ENCODE measurements at regions not wholly inside any gene's neighbourhood (a gene's known extent, or its start where the extent isn't known, plus 50 kb on each side); places are given as distances from the start of the nearest gene placed in this dataset.

DNA sequence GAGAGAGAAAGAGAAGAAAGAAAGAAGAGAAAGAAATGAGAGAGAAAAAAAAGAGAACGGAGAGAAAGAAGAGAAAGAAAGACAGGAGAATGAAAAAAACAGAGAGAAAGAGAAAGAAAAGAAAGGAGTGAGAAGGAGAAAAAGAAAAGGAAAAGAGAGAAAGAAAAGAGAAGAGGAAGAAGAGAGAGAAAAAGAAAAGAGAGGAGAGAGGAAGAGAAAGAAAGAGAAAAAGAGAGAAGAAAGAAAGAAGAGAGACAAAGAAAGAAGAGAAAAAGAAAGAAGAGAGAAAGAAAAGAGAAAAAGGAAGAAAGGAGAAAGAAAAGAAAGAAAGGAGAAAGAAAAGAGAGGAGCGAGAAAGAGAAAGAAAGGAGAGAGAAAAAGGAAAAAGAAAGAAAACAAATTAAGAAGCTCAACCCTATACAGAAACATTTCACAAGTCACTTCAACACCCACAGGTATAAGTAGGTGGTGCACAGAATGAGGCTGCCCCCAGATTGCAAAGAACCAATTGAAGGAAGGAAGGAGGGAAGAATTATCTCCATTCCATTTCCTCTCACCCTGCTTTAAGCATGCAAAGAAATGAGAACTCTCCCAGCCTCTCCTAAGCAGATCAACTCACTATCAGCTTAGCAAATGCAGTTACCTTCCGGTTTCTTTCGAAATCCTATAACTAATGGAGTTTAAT is 98.8 kb upstream of the CACNA1A start:
- H3K27me3 ChIP-seq, result no peaks in the 10 kb centered on the region
- no peak overlapping the region for H3K27ac ChIP-seq
- intact Hi-C loops (cut with DNase I; ENCODE audit: low total_unique reads), result no loop called here
- TF ChIP-seq, protein P1, sequence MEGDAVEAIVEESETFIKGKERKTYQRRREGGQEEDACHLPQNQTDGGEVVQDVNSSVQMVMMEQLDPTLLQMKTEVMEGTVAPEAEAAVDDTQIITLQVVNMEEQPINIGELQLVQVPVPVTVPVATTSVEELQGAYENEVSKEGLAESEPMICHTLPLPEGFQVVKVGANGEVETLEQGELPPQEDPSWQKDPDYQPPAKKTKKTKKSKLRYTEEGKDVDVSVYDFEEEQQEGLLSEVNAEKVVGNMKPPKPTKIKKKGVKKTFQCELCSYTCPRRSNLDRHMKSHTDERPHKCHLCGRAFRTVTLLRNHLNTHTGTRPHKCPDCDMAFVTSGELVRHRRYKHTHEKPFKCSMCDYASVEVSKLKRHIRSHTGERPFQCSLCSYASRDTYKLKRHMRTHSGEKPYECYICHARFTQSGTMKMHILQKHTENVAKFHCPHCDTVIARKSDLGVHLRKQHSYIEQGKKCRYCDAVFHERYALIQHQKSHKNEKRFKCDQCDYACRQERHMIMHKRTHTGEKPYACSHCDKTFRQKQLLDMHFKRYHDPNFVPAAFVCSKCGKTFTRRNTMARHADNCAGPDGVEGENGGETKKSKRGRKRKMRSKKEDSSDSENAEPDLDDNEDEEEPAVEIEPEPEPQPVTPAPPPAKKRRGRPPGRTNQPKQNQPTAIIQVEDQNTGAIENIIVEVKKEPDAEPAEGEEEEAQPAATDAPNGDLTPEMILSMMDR (IDR thresholded peaks at IDR 0.05), result no peak
- no peak for TF ChIP-seq POLR2A (IDR thresholded peaks at IDR 0.05)
- no peak for TF ChIP-seq POLR2AphosphoS5 (IDR thresholded peaks at IDR 0.05)
- no peak overlapping the region for H3K4me3 ChIP-seq
- H3K9me3 ChIP-seq, result no peaks in the 10 kb centered on the region
- H3K4me1 ChIP-seq, result no peaks in the 10 kb centered on the region
- DNase-seq (ENCODE audit: low spot score in 2 of 2), result no peak
- no peaks in the 10 kb centered on the region for H3K36me3 ChIP-seq

DNA sequence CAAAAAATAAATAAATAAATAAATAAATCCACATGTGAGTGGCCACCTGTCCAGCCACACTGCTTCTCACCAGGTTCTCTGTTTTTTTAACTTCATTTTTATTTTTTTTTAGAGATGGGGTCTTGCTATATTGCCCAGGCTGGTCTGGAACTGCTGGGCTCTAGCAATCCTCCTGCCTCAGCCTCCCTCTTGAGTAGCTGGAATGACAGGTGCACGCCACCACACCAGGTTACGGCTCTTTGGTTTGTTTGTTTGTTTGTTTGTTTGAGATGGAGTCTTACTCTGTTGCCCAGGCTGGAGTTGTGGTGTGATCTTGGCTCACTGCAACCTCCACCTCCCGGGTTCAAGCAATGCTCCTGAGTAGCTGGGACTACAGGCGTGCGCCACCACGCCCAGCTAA is 94.5 kb upstream of the CACNA1A start:
- DNase-seq (ENCODE audit: low spot score in 2 of 2), result no peak
- H3K27me3 ChIP-seq, result no peaks in the 10 kb centered on the region
- intact Hi-C loops (cut with DNase I; ENCODE audit: low total_unique reads), result no loop called here
- H3K27ac ChIP-seq, result no peak overlapping the region
- H3K4me3 ChIP-seq, result no peak overlapping the region
- no peaks in the 10 kb centered on the region for H3K36me3 ChIP-seq
- H3K4me1 ChIP-seq, result no peaks in the 10 kb centered on the region
- TF ChIP-seq, protein P1 (IDR thresholded peaks at IDR 0.05), result no peak
- TF ChIP-seq POLR2A (IDR thresholded peaks at IDR 0.05) (no peak), POLR2AphosphoS5 (IDR thresholded peaks at IDR 0.05) (no peak)
- H3K9me3 ChIP-seq, result no peaks in the 10 kb centered on the region

DNA sequence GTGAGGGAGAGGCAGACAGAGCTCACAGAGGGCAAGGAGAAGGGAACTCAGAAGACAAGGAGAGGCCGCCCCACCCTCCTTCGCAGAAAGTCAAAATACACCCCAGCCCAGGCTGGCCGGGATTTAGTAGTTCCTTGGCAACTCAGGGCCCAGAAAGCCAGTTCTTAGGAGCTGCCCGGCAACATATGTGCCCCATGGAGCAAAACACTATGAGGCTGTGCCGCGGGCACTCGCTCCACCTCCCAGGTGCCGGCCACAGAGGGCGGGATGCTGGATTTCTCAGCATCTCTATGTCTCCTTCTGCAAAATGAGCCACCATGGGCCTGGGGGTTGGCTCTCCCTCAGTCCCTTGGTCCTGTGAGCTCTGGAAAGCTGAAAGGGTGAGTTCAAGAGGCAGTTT is 93.8 kb upstream of the CACNA1A start:
- Histone ChIP-seq H3K4me3 (no peak overlapping the region), H3K4me1 (no peaks in the 10 kb centered on the region), H3K36me3 (no peaks in the 10 kb centered on the region), H3K27me3 (no peaks in the 10 kb centered on the region), H3K27ac (no peak overlapping the region), H3K9me3 (no peaks in the 10 kb centered on the region)
- intact Hi-C loops (cut with DNase I; ENCODE audit: low total_unique reads), result no loop called here
- DNase-seq (ENCODE audit: low spot score in 2 of 2), result no peak
- TF ChIP-seq, protein P1 (IDR thresholded peaks at IDR 0.05), result no peak
- TF ChIP-seq POLR2A (IDR thresholded peaks at IDR 0.05) (no peak), POLR2AphosphoS5 (IDR thresholded peaks at IDR 0.05) (no peak)

DNA sequence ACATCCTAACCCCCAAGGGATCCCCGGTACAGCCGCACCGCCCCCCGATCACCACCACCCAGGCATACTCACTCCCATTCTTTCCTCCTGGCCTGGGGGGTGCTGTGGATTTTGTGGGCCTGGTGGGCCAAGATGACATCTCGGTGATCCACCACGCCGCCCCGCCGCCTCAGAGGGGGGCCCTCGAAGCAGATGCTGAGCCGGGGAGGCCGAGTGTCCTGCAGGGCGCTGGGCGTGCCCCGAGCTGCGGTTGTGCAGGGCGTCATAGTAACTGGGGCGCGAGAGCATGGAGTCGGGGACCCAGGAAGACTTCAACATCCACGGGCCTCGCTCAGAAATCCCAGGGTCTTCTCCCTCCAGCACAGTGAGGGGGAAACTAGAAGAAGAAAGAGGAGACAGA is 93.4 kb upstream of the CACNA1A start:
- Histone ChIP-seq H3K4me1 (no peaks in the 10 kb centered on the region), H3K4me3 (no peak overlapping the region), H3K36me3 (no peaks in the 10 kb centered on the region), H3K27ac (no peak overlapping the region), H3K9me3 (no peaks in the 10 kb centered on the region), H3K27me3 (no peaks in the 10 kb centered on the region)
- TF ChIP-seq POLR2AphosphoS5 (IDR thresholded peaks at IDR 0.05) (no peak), POLR2A (IDR thresholded peaks at IDR 0.05) (no peak)
- TF ChIP-seq, protein P1 (IDR thresholded peaks at IDR 0.05), result no peak
- DNase-seq (ENCODE audit: low spot score in 2 of 2), result no peak
- intact Hi-C loops (cut with DNase I; ENCODE audit: low total_unique reads), result loop anchor here (10.0 kb wide), 1 partner anchor 125 kb away; no protein-coding TSS in a partner anchor

DNA sequence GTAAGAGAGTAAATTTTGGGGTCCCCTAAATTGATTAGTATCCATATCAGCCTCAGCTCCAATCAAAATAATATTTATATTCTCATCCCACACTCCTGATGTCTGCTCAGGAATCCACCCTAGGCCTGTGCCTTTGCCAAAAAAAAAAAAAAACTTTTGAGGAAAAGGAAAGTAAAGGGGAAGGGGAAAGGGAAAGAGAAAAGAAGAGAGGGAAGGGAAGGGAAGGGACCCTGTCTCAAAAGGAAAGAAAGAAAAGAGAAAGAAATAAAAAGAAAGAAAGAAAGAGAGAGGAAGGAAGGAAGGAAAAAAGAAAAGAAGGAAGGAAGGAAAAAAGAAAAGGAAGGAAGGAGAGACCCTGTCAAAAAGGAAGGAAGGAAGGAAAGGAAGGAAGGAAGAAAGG is 91.8 kb upstream of the CACNA1A start:
- Histone ChIP-seq H3K36me3 (no peaks in the 10 kb centered on the region), H3K27ac (no peak overlapping the region), H3K4me1 (no peaks in the 10 kb centered on the region), H3K9me3 (no peaks in the 10 kb centered on the region), H3K4me3 (no peak overlapping the region), H3K27me3 (no peaks in the 10 kb centered on the region)
- no peak for TF ChIP-seq POLR2AphosphoS5 (IDR thresholded peaks at IDR 0.05)
- TF ChIP-seq, protein P1 (IDR thresholded peaks at IDR 0.05), result no peak
- TF ChIP-seq POLR2A (IDR thresholded peaks at IDR 0.05), result no peak
- intact Hi-C loops (cut with DNase I; ENCODE audit: low total_unique reads), result loop anchor here (10.0 kb wide), 1 partner anchor 127 kb away; no protein-coding TSS in a partner anchor
- no peak for DNase-seq (ENCODE audit: low spot score in 2 of 2)
